ENCODE measurements at regions not wholly inside any gene's neighbourhood (a gene's known extent, or its start where the extent isn't known, plus 50 kb on each side); places are given as distances from the start of the nearest gene placed in this dataset.
"Not testable (repeated sequence)": the region's sequence is repeated elsewhere in the genome, so short reads cannot be mapped to it uniquely, and the experiment has no call there.

GRCh38 chr22:48630848-48631247, 1196.8 kb downstream of the BRD1 start:
- DNase-seq, result no peak

- DNase-seq, result no peak
These were observed 1197.3 kb downstream of the BRD1 start for GRCh38 chr22:48630433-48630754.

- DNase-seq, result no peak
These were observed 1197.8 kb downstream of the BRD1 start for GRCh38 chr22:48629631-48630432.

GRCh38 chr22:48628891-48629543, 1198.7 kb downstream of the BRD1 start:
- DNase-seq, result no peak

DNA sequence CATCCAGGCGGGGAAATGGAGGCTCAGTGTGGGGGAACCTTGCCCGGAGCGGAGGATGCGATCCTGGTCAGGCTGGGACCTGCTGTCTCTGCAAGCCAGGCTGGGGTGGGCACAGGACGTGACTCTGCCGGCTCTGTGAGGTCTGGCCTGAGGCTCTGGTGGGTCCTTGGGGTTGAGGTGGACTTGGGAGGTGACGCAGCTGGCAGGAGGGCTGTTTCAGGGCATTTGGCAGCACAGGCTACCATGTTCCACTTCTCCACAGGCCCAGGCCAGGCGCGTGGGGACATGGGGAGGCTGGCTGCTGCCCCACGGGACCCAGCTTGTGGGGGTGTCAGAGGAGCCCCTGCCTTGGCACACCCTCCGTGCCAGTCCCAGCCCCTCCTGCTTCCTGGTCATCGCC, 1199.7 kb downstream of the BRD1 start:
- no peak for DNase-seq

- DNase-seq, result no peak
These were observed 1200.5 kb downstream of the BRD1 start for GRCh38 chr22:48627203-48627602.

GRCh38 chr22:48624401-48624800, 1203.3 kb downstream of the BRD1 start:
- no peak for DNase-seq

DNA sequence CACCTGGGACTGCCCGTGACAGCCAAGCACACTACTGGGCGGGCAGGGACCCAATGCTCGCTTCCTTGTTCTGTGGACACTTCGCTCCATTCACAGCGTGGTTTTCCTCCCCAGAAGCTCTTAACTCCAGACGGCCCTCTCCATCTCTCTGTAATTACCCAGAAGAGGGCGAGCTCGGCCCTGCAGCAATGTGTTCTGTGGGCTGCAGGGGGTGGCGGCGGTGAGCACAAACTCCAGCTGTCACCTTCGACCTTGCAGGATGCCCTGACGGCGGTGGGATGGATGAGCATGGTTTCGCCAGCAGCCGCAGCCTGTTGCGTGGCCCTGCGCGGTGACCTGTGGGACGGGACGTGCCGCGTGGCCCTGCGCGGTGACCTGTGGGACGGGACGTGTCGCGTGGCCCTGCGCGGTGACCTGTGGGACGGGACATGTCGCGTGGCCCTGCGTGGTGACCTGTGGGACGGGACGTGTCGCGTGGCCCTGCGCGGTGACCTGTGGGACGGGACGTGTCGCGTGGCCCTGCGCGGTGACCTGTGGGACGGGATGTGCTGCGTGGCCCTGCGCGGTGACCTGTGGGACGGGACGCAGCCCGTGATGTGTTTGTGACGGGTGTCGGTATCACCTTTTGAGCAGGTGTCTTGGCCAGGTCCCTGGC, 1204.7 kb downstream of the BRD1 start:
- no peak for DNase-seq

DNA sequence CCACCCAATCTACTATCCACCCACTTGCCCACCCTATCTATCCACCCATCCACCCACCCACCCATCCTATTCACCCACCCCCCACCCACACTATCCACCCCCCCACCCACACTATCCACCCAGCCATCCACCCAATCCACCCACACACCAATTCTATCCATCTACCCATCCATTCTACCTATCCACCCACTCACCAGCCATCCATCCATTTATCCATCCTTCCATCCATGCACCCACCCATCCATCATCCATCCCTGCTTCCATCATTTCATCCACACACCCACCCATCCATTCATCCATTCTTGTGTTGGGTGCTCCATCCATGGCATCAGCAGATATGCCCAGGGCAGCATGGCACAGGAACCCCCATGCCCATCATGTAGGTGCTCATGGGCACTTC, 1206.6 kb downstream of the BRD1 start:
- no peak for DNase-seq

DNA sequence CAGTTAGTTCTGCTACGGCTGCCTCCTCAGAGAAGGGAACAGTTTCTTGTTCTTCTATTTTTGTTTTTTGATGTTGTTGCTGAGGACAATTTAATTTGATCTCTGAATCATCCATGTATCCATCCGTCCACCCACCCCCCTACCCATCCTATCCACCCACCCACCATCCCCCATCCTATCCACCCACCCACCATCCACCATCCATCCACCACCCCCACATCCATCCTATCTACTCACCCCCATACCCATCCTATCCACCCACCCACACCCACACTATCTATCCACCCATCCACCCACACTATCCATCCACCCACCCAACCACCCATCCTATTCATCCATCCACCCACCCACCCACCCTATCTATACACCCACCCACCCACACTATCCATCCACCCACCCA, 1207.2 kb downstream of the BRD1 start:
- not testable (repeated sequence) for DNase-seq

DNA sequence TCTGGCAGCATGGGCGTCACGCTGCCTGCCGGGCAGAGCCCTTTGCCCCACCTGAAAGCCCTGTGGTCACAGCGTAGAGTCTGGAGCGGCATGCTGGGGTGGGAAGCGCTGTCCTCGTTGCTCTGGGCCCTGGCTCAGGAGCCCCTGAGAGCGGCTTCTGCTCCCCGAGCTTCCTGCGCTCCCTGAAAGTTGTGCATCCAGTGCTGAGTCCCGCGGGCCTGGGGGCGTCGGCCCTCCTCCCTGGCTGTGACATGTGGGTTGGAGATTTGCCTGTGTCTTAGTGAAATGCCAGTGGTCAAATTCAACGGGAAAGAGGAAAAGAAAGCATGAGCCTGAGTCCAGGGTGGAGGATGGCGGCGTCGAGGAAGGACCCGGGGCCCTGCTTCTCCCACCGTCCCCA, 1208.0 kb downstream of the BRD1 start:
- no peak for DNase-seq

GRCh38 chr22:48618326-48618725, 1209.3 kb downstream of the BRD1 start:
- DNase-seq, result no peak

GRCh38 chr22:48616656-48617055, 1211.0 kb downstream of the BRD1 start:
- DNase-seq, result no peak

DNA sequence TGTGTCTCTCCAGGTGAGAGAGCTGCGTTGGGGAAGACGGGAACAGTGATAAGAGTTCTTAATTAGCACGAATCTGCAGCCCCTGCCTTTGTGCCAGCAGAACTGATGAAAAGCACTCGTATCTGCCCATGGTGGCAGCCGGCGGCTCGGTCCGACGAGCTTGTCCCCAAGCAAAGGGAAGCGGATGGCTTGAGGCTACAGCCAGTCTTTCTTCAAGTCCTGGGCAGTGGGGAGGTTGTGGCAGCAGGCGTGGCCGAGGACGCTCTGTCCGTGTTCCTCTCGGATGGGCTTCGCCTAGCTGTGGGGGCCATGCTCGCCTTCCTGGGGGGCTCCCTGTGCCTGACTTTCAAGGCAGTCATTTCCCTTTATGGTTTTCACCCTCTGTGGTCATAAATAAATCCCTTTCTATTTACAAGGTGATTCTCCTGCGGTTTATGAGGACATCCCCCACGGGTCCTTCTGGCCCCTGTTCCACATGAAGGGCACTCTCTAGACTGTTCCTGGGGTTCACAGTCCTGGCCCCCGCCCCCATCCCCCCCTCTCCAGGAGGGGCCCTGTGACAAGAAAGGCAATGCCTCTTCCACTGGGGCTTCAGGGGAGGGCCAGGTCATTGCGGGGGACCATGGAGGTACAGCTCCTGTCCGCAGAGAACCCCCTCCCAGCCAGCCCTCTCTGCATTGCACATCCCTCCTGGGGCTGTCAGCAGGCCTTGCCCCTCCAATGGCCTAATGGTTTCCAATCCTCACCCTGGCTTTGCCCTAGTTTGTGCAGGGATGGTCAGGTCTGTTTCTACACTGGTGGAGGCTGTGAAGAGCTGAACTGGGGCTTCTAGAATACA, 1212.3 kb downstream of the BRD1 start:
- no peak for DNase-seq

DNA sequence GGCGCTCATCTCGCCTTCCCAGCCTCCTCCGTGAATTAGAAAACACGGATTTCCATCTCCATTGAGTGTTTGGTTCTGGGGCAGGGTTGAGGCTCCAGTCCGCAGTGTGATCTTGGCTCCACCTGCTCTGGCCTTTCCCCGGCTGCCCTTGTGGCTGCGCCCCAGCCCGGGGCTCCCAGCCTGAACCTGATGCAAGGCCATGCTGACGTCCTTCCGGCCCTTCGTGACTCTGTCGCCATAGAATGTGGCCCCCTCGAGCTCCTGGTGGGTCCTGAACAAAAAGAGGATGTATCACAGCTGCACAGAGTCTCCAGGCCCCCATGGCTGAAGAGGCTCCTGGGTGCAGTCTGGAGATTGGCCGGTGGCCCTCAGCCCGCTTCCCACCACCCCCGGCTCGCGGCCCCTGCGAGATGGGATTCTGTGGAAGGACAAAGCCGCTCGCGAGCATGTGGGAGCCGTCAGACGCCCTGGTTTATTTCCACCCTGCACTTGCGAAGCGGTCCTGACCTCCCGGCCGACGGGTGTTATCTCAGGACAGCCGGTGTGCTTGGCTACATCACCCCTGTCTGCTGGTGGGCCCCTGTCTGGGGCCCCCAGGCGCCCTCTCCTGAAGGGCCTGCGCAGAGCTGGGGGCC, 1214.0 kb downstream of the BRD1 start:
- DNase-seq, result no peak

DNA sequence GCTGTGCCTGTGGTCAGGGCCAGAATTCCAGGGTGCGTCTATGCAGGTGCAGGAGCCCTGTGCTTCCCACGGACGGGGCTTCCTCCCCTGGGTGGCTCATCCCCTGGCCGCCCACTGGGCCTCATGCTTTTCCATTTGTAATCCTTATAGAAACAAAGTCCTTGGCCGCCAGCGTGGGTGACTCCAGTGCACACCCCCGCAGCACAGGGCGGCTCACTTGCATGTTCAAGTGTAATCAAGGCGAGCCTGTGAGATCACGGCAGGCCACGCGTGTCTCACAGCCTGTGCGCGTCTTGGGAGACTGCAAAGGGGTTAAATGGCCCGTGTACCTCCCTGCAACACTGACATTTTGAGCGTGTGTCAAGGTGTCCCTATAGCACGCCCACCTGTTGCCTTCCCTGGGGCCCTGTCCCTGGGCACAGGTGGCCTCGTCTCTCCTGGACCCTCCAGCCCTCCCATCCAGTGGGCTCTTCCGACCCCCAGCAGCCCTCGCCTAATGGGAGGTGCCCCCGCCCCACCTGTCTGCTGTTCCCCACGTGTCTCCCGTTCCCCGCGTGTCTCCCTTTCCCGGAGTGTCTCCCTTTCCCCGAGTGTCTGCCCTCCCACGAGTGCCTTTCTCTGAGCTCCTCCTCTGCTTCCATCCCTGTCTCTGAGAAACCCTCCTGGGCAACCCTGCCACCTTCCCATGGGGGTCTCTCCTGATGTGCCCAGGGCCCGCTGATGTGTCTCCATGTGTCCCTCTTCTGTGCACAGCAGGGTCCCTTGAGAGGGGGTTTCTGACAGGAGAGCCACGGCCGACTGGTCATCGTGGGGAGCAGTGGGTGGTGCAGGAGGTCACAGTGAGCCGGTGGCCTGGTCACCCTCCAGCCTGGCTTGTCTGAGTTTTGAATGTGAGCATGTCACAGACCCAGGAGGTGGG, 1215.3 kb downstream of the BRD1 start:
- DNase-seq, result no peak

- no peak for DNase-seq
These were observed 1218.3 kb downstream of the BRD1 start for GRCh38 chr22:48609279-48609865.

DNA sequence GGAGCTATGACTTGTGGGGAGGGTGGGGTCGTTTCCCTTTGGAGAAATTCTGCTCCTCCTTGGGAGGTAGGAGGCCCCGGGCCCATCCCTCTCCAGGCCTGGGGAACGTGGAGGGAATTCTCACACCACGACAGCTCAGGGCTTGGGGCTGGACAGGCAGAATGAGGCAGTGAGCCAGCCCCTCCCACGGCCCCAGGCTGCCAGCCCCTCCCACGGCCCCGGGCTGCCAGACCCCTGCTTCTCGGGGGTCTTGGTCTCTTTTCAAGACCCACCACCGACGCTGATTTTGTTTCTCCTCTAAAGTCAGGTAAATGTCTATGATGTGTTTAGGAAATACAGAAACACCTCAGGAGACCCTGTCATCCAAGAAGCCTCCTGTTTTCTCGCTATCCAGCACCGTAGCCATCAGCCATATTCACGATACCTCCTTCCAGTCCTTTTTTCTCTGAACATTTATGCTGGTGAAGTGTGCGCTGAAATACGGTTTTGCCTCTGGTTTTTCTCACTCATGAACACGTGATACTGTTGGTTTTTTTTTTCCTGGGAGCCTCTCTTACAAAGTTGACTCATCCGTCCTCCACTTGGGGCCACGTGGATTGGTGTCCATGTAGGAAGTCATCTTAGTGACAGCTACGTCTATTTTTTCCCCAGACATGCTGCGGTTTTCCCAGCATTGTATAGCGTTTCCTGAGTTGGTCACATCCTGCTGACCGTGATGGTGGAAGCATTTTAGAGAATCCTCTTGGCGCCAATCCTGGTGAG, 1219.6 kb downstream of the BRD1 start:
- no peak for DNase-seq

- no peak for DNase-seq
These were observed 1220.9 kb downstream of the BRD1 start for GRCh38 chr22:48606684-48607307.
